HG02973 (cell line): ENCODE measurements at regions not wholly inside any gene's neighbourhood (a gene's known extent, or its start where the extent isn't known, plus 50 kb on each side); places are given as distances from the start of the nearest gene placed in this dataset.
"Not testable (repeated sequence)": the region's sequence is repeated elsewhere in the genome, so short reads cannot be mapped to it uniquely, and the experiment has no call there.

Experiments
- ATAC-seq: cut with Tn5 transposase; IDR thresholded peaks from one replicate; pipeline ENCODE4 v1.9.1; 2021; ENCODE audit warnings: moderate library complexity; ENCODE audit not compliant: unreplicated experiment

DNA sequence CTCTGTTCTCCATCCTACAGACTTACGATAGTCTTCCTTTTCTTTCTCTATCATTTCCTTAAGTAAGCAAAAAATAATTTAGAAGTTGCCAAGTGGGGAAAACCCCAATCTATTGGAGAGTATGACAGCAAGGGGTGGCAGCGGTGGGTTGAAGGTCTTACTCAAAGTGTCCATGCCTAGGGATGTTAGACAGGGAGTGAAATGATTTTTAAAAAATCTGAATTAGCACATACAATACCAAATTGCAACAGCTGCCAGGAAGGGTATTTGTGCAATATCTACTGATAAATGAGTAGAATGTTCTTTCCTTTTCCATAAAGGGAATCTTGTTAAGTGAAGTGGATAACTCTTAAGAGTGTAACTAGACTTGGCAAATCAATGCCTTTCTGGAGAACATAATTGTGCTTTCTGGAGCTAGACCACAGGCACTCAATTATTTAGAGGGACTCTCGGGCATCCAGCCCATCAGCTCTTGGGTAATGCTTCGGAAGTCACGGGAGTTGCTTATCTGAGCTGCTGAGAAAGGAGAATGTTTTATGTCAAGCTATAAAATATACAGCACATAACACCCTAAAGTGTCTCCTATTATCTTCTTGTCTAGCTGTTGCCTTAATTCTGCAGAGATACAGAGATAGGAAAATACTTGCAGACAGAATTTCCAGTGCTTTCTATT, 151.5 kb downstream of the KCNJ2 start:
- ATAC-seq, result no peak

- no peak for ATAC-seq
Measured at GRCh38 chr17:70321352-70321751, 152.0 kb downstream of the KCNJ2 start.

GRCh38 chr17:70323269-70323668, 153.9 kb downstream of the KCNJ2 start:
- no peak for ATAC-seq

GRCh38 chr17:70324031-70324430, 154.7 kb downstream of the KCNJ2 start:
- no peak for ATAC-seq

- no peak for ATAC-seq
Measured at GRCh38 chr17:70327279-70327678, 157.9 kb downstream of the KCNJ2 start.

- no peak for ATAC-seq
Measured at GRCh38 chr17:70327723-70328122, 158.4 kb downstream of the KCNJ2 start.

DNA sequence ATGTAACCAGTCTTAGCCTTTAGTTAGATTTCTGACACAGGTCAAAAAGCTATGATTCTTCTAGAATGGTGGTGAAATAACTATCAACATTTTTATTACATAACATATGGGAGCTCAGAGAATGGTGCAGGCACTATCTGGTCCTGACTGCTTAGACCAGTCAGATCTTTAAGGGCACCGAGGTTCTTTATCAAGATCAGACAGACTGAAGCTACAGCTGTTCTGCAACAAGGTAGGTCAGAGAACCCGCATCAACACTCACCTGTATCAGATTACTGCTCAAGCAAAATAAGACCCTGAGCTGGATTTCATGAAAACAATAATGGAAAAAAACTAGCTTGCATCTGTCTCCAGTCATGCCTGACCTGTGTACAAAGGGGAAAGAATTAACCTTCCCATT, 160.4 kb downstream of the KCNJ2 start:
- no peak for ATAC-seq

DNA sequence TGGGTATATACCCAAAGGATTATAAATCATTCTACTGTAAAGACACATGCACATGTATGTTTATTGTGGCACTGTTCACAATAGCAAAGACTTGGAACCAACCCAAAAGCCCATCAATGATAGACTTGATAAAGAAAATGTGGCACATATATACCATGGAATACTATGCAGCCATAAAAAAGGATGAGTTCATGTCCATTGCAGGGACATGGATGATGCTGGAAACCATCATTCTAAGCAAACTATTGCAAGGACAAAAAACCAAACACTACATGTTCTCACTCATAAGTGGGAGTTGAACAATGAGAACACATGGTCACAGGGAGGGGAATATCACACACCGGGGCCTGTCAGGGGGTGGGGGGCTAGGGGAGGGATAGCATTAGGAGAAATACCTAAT, 161.7 kb downstream of the KCNJ2 start:
- ATAC-seq, result not testable (repeated sequence)

- ATAC-seq, result no peak
Measured at GRCh38 chr17:70332356-70333210, 163.3 kb downstream of the KCNJ2 start.

DNA sequence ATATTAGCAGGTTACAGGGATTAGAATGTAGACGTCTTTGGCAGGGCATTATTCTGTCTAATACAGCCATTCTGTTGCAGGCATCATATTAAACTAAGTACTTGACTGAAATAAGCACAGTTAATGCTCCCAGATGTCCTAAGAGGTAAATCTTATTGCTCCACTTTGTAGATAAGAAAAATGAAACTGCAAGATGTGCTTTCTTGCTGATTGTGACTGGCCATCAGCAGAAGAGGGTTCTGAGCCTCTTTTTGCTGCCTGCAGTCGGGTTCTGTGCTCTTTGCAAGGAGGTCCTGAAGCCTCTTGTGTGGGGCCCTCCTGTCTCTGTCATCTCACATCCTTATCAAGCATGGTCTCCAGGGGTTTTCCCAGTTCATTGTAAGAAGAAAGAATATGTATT, 167.1 kb downstream of the KCNJ2 start:
- no peak for ATAC-seq

DNA sequence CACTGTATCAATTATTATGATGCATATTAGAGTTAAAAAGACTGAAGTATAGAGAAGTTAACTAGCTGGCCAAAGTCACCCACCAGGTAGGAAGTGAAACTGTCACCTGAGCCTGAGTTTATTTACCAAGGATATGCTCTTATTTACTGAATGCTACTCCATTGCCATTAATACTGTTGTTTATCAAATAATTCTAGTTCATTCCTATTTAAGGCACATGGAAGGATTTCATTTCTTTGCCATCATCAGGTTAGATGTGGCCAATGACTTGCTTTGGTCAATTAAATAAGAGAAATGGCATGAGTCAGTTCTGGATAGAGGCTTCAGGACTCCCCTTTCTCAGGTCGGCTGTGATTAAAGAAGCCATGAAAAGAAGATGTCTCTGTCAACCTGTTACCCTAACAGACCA, 169.6 kb downstream of the KCNJ2 start:
- no peak for ATAC-seq

- no peak for ATAC-seq
Measured at GRCh38 chr17:70343114-70343513, 173.8 kb downstream of the KCNJ2 start.

- no peak for ATAC-seq
Measured at GRCh38 chr17:70344386-70345060, 175.2 kb downstream of the KCNJ2 start.

- no peak for ATAC-seq
Measured at GRCh38 chr17:70345061-70345460, 175.7 kb downstream of the KCNJ2 start.

GRCh38 chr17:70352834-70353233, 183.5 kb downstream of the KCNJ2 start:
- no peak for ATAC-seq

- ATAC-seq, result no peak
Measured at GRCh38 chr17:70353408-70354092, 184.2 kb downstream of the KCNJ2 start.

- ATAC-seq, result no peak
Measured at GRCh38 chr17:70355185-70355584, 185.9 kb downstream of the KCNJ2 start.

DNA sequence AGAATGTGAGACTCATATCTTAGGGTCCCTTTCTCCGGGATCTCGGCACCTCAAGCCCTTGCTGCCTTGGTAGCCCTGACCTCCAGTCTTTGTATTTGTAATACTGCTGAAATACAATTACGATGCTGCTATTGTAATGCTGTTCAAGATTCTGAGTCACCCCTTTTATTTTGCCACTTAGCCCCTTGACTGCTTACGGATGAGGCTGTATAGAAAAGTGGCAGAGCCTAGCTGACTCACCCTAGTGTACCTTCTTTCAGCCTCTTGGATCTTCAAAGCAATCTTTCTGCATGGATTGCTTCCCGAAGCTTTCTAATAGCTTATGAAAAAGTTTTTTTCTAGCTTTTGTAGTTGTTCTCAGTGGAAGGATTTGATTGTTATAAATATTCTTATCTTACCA, 187.9 kb downstream of the KCNJ2 start:
- no peak for ATAC-seq

- ATAC-seq, result peak; percentile 81
Measured at GRCh38 chr17:70365091-70365583, 195.8 kb downstream of the KCNJ2 start.

DNA sequence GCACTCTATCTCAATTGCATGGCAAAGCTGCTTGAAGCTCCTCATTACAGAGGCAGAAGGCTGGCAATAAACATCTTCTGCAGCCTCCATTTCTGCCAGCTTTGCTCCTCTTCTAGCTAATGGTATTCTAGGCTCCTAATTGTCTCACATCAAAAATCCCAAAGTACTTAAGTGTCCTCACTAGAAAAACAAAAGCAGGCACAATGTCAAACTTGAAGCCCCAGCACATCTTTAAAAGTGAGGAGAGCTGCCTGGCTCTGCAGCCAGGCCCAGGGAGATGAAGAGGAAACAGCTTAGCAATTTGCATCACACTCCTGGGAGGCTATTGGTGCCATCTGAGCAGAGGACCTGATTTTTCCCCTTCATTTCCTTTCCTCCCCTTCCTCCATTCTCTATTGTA, 197.1 kb downstream of the KCNJ2 start:
- ATAC-seq, result no peak

DNA sequence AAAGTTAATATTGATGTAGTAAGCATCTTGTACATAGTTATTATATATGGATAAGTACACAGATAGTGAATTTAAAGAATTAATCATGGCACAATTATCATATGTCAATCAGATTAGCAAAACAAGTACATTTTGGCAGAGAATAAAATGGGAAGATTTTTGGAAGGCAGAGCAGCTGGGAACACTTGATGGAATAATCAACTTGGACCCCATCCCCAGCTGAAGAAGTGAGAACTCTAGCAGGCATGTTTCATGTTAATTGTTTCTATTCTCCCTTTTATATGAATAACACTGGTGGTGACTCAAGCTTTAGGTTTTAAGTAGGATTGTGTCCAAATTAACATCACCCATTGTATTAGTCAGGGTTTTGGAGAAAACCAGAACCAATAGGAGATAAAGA, 198.7 kb downstream of the KCNJ2 start:
- no peak for ATAC-seq
